ENCODE measurements at regions not wholly inside any gene's neighbourhood (a gene's known extent, or its start where the extent isn't known, plus 50 kb on each side); places are given as distances from the start of the nearest gene placed in this dataset.
"Not testable (repeated sequence)": the region's sequence is repeated elsewhere in the genome, so short reads cannot be mapped to it uniquely, and the experiment has no call there.

GRCh38 chr2:116180072-116180471 lies 1634.4 kb upstream of the DDX18 start:
- H3K4me2 ChIP-seq (ENCODE audit: low read length) = no peak overlapping the region
- no peak overlapping the region for H3K9ac ChIP-seq (ENCODE audit: low read length)
- no peak overlapping the region for H3K4me3 ChIP-seq (ENCODE audit: low read length)
- ATAC-seq (no peak), DNase-seq (no peak)
- no peak for TF ChIP-seq EZH2 (IDR thresholded peaks at IDR 0.05; ENCODE audit: low read length, unreplicated experiment)
- TF ChIP-seq CTCF (conservative IDR thresholded peaks at IDR 0.05; ENCODE audit: low read depth, low read length) = no peak
- no peak for TF ChIP-seq EZH2phosphoT487 (IDR thresholded peaks at IDR 0.05; ENCODE audit: borderline replicate concordance, low read length)
- no peaks in the 10 kb centered on the region for H3K9me2 ChIP-seq (replicated peaks; ENCODE audit: low read length)
- H3K4me1 ChIP-seq (ENCODE audit: insufficient read depth, low read length) = no peaks in the 10 kb centered on the region
- no peaks in the 10 kb centered on the region for H3K9me3 ChIP-seq (ENCODE audit: low read length)
- no peaks in the 10 kb centered on the region for H3K27me3 ChIP-seq (ENCODE audit: low read length)
- no peaks in the 10 kb centered on the region for H4K20me1 ChIP-seq (ENCODE audit: low read length)
- ChIA-PET CTCF (no interaction called here), POLR2A (ENCODE audit: unreplicated experiment) (no interaction called here)
- intact Hi-C loops (cut with micrococcal nuclease) = no loop called here
- H3K27ac ChIP-seq (ENCODE audit: low read length) = no peak overlapping the region
- no peaks in the 10 kb centered on the region for H3K36me3 ChIP-seq (ENCODE audit: low read depth, low read length)
- no peak overlapping the region for H2AFZ ChIP-seq (ENCODE audit: low read length)
- no peaks in the 10 kb centered on the region for H3K79me2 ChIP-seq (ENCODE audit: low read length)
- BruUV-seq (replicated peaks) = no TSS peak
- no peaks in the 10 kb centered on the region for H3F3A ChIP-seq (ENCODE audit: low read length, unreplicated experiment)

GRCh38 chr2:116190684-116191083 lies 1623.8 kb upstream of the DDX18 start:
- H3K4me3 ChIP-seq (ENCODE audit: low read length); H3K9me2 ChIP-seq (replicated peaks; ENCODE audit: low read length); BruUV-seq (replicated peaks); POLR2A ChIA-PET (ENCODE audit: unreplicated experiment); H3K9me3 ChIP-seq (ENCODE audit: low read length); intact Hi-C loops (cut with micrococcal nuclease); H3K4me2 ChIP-seq (ENCODE audit: low read length); H3K36me3 ChIP-seq (ENCODE audit: low read depth, low read length); ATAC-seq; H3K9ac ChIP-seq (ENCODE audit: low read length); H3F3A ChIP-seq (ENCODE audit: low read length, unreplicated experiment); CTCF ChIA-PET; H4K20me1 ChIP-seq (ENCODE audit: low read length); H2AFZ ChIP-seq (ENCODE audit: low read length); H3K27ac ChIP-seq (ENCODE audit: low read length); H3K79me2 ChIP-seq (ENCODE audit: low read length); H3K27me3 ChIP-seq (ENCODE audit: low read length); H3K4me1 ChIP-seq (ENCODE audit: insufficient read depth, low read length); DNase-seq: not testable (repeated sequence)

GRCh38 chr2:116200086-116200485 lies 1614.4 kb upstream of the DDX18 start:
- ChIA-PET POLR2A (ENCODE audit: unreplicated experiment) (no interaction called here), CTCF (no interaction called here)
- Histone ChIP-seq H3K9me2 (replicated peaks; ENCODE audit: low read length) (no peaks in the 10 kb centered on the region), H3K36me3 (ENCODE audit: low read depth, low read length) (no peaks in the 10 kb centered on the region), H3K4me2 (ENCODE audit: low read length) (no peak overlapping the region), H3K27me3 (ENCODE audit: low read length) (no peaks in the 10 kb centered on the region), H2AFZ (ENCODE audit: low read length) (no peak overlapping the region), H3K4me3 (ENCODE audit: low read length) (no peak overlapping the region), H3K9me3 (ENCODE audit: low read length) (no peaks in the 10 kb centered on the region), H4K20me1 (ENCODE audit: low read length) (no peaks in the 10 kb centered on the region), H3K27ac (ENCODE audit: low read length) (no peak overlapping the region), H3K4me1 (ENCODE audit: insufficient read depth, low read length) (no peaks in the 10 kb centered on the region), H3F3A (ENCODE audit: low read length, unreplicated experiment) (no peaks in the 10 kb centered on the region), H3K79me2 (ENCODE audit: low read length) (no peaks in the 10 kb centered on the region), H3K9ac (ENCODE audit: low read length) (no peak overlapping the region)
- no peak for ATAC-seq
- TF ChIP-seq CTCF (conservative IDR thresholded peaks at IDR 0.05; ENCODE audit: low read depth, low read length) = no peak
- no peak for TF ChIP-seq EZH2 (IDR thresholded peaks at IDR 0.05; ENCODE audit: low read length, unreplicated experiment)
- TF ChIP-seq EZH2phosphoT487 (IDR thresholded peaks at IDR 0.05; ENCODE audit: borderline replicate concordance, low read length) = no peak
- BruUV-seq (replicated peaks) = no TSS peak
- no peak for DNase-seq
- intact Hi-C loops (cut with micrococcal nuclease) = no loop called here

Measured in PC-3 (cell line).